ENCODE measurements at regions not wholly inside any gene's neighbourhood (a gene's known extent, or its start where the extent isn't known, plus 50 kb on each side); places are given as distances from the start of the nearest gene placed in this dataset.

- peak; percentile 5 for DNase-seq (ENCODE audit: low spot score)
- Histone ChIP-seq H3K27ac (replicated peaks; ENCODE audit: low read length) (no peak overlapping the region), H2BK12ac (ENCODE audit: low read length) (no peak overlapping the region), H3K4me2 (ENCODE audit: insufficient read depth, low read length, poor library complexity, severe bottlenecking) (no peak overlapping the region), H2BK5ac (ENCODE audit: low read length) (no peak overlapping the region), H3K9ac (ENCODE audit: low read depth, low read length, poor library complexity) (no peak overlapping the region), H3K79me1 (ENCODE audit: low read depth, low read length) (no peaks in the 10 kb centered on the region), H3K18ac (ENCODE audit: low read length) (no peak overlapping the region), H4K91ac (ENCODE audit: low read depth, low read length, poor library complexity) (no peak overlapping the region), H3K4ac (ENCODE audit: low read length) (no peak overlapping the region), H3K14ac (ENCODE audit: low read length) (no peak overlapping the region), H3K4me3 (ENCODE audit: low read length in 2 of 2) (no peak overlapping the region), H2BK15ac (ENCODE audit: low read length) (no peak overlapping the region), H3K23ac (ENCODE audit: low read depth, low read length, poor library complexity) (no peak overlapping the region), H2AFZ (ENCODE audit: low read length) (peak overlapping the region; percentile 59), H4K8ac (ENCODE audit: low read depth, low read length) (no peak overlapping the region), H3K9me3 (replicated peaks in 1 of 2; ENCODE audit: control insufficient read depth in 2 of 2, insufficient read depth in 1 of 2, low read depth in 1 of 2, low read length in 2 of 2) (peaks cover 0 to 2% of the 10 kb centered on the region in 2 donors), H3K27me3 (ENCODE audit: control insufficient read depth in 3 of 3, insufficient read depth in 3 of 3, low read depth in 1 of 3, low read length in 3 of 3) (no peaks in the 10 kb centered on the region), H2BK120ac (ENCODE audit: low read depth, low read length) (no peak overlapping the region), H3K4me1 (ENCODE audit: control insufficient read depth in 2 of 2, insufficient read depth in 1 of 2, low read depth in 1 of 2, low read length in 2 of 2) (peaks cover 4 to 5% of the 10 kb centered on the region in 2 donors), H3K36me3 (replicated peaks in 1 of 2; ENCODE audit: control insufficient read depth in 2 of 2, insufficient read depth in 2 of 2, low read length in 2 of 2) (no peaks in the 10 kb centered on the region), H2AK5ac (ENCODE audit: low read depth, low read length) (no peak overlapping the region)
- WGBS, 2 donors (ENCODE audit: extremely low coverage in 2 of 2, insufficient read length in 2 of 2, insufficient replicate concordance in 1 of 2) = no CpG with 5 or more reads among the region's 4 CpGs
These were observed 376.7 kb upstream of the SOX11 start for GRCh38 chr2:5315512-5315911.

DNA sequence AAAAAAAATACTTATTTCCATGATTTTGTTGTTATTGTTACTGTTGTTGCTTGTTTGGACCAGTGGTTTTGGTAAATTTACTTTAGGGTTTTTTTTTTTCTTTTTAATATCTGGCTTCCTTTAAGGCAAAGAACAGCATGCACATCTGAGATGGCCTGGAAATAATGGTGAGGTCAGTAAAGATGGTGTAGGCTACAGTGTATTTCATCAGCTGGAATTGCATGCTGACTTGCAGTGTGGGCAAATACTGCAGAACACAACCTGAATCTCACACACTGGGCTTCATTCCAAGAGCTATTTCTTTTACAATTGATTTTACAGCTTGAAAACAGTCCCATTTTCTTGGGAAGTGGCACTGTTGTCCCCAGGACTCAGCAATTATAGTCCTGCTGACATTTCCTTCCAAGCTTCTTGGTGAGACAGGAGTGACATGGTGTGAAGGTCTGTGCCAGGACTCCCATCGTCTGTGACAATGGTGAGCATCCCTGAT is 376.1 kb upstream of the SOX11 start:
- Histone ChIP-seq H2AK5ac (ENCODE audit: low read depth, low read length) (no peak overlapping the region), H3K27me3 (ENCODE audit: control insufficient read depth in 3 of 3, insufficient read depth in 3 of 3, low read depth in 1 of 3, low read length in 3 of 3) (no peaks in the 10 kb centered on the region), H3K9ac (ENCODE audit: low read depth, low read length, poor library complexity) (no peak overlapping the region), H4K91ac (ENCODE audit: low read depth, low read length, poor library complexity) (no peak overlapping the region), H3K79me1 (ENCODE audit: low read depth, low read length) (no peaks in the 10 kb centered on the region), H3K9me3 (replicated peaks in 1 of 2; ENCODE audit: control insufficient read depth in 2 of 2, insufficient read depth in 1 of 2, low read depth in 1 of 2, low read length in 2 of 2) (peaks cover 0 to 2% of the 10 kb centered on the region in 2 donors), H2BK12ac (ENCODE audit: low read length) (no peak overlapping the region), H3K4me1 (ENCODE audit: control insufficient read depth in 2 of 2, insufficient read depth in 1 of 2, low read depth in 1 of 2, low read length in 2 of 2) (peaks cover 4 to 5% of the 10 kb centered on the region in 2 donors), H2BK15ac (ENCODE audit: low read length) (peak overlapping the region; percentile 87), H3K4ac (ENCODE audit: low read length) (no peak overlapping the region), H4K8ac (ENCODE audit: low read depth, low read length) (no peak overlapping the region), H2AFZ (ENCODE audit: low read length) (no peak overlapping the region), H3K27ac (replicated peaks; ENCODE audit: low read length) (no peak overlapping the region), H3K36me3 (replicated peaks in 1 of 2; ENCODE audit: control insufficient read depth in 2 of 2, insufficient read depth in 2 of 2, low read length in 2 of 2) (no peaks in the 10 kb centered on the region), H3K14ac (ENCODE audit: low read length) (no peak overlapping the region), H3K18ac (ENCODE audit: low read length) (no peak overlapping the region), H2BK5ac (ENCODE audit: low read length) (no peak overlapping the region), H3K23ac (ENCODE audit: low read depth, low read length, poor library complexity) (no peak overlapping the region), H3K4me2 (ENCODE audit: insufficient read depth, low read length, poor library complexity, severe bottlenecking) (no peak overlapping the region), H3K4me3 (ENCODE audit: low read length in 2 of 2) (no peak overlapping the region), H2BK120ac (ENCODE audit: low read depth, low read length) (no peak overlapping the region)
- no peak for DNase-seq (ENCODE audit: low spot score)
- no CpG with 5 or more reads among the region's 1 CpG for WGBS, 2 donors (ENCODE audit: extremely low coverage in 2 of 2, insufficient read length in 2 of 2, insufficient replicate concordance in 1 of 2)

DNA sequence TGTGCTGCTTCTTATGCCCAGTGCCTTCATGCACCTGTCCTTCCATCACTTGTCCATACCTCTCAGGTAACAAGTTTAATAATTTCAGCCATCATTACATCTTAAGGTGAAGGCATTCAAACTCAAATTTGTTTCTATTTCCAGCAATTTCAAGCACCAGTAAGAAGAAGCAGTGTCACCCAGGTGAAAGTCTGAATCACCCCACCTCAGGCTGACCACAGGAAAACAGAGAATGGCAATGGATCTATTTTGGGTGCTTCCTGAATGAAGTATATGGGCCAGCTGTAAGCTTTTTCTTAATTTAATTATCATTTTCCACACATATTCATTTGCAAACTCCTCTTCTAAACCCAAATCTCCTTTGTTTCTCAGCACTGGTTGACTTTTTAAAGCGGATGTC is 372.7 kb upstream of the SOX11 start:
- Histone ChIP-seq H3K4me3 (ENCODE audit: low read length in 2 of 2) (no peak overlapping the region), H2BK120ac (ENCODE audit: low read depth, low read length) (no peak overlapping the region), H3K4me2 (ENCODE audit: insufficient read depth, low read length, poor library complexity, severe bottlenecking) (no peak overlapping the region), H3K4me1 (ENCODE audit: control insufficient read depth in 2 of 2, insufficient read depth in 1 of 2, low read depth in 1 of 2, low read length in 2 of 2) (peaks cover 4 to 7% of the 10 kb centered on the region in 2 donors), H4K91ac (ENCODE audit: low read depth, low read length, poor library complexity) (no peak overlapping the region), H3K27me3 (ENCODE audit: control insufficient read depth in 3 of 3, insufficient read depth in 3 of 3, low read depth in 1 of 3, low read length in 3 of 3) (no peaks in the 10 kb centered on the region), H4K8ac (ENCODE audit: low read depth, low read length) (no peak overlapping the region), H2AK5ac (ENCODE audit: low read depth, low read length) (no peak overlapping the region), H3K23ac (ENCODE audit: low read depth, low read length, poor library complexity) (no peak overlapping the region), H3K18ac (ENCODE audit: low read length) (no peak overlapping the region), H3K27ac (replicated peaks; ENCODE audit: low read length) (no peak overlapping the region), H3K14ac (ENCODE audit: low read length) (no peak overlapping the region), H2BK15ac (ENCODE audit: low read length) (no peak overlapping the region), H3K4ac (ENCODE audit: low read length) (no peak overlapping the region), H2BK5ac (ENCODE audit: low read length) (no peak overlapping the region), H3K9ac (ENCODE audit: low read depth, low read length, poor library complexity) (no peak overlapping the region), H3K9me3 (replicated peaks in 1 of 2; ENCODE audit: control insufficient read depth in 2 of 2, insufficient read depth in 1 of 2, low read depth in 1 of 2, low read length in 2 of 2) (no peaks in the 10 kb centered on the region), H3K36me3 (replicated peaks in 1 of 2; ENCODE audit: control insufficient read depth in 2 of 2, insufficient read depth in 2 of 2, low read length in 2 of 2) (no peaks in the 10 kb centered on the region), H2AFZ (ENCODE audit: low read length) (no peak overlapping the region), H2BK12ac (ENCODE audit: low read length) (no peak overlapping the region), H3K79me1 (ENCODE audit: low read depth, low read length) (no peaks in the 10 kb centered on the region)
- WGBS, 2 donors (ENCODE audit: extremely low coverage in 2 of 2, insufficient read length in 2 of 2, insufficient replicate concordance in 1 of 2) = no CpG with 5 or more reads among the region's 1 CpG
- no peak for DNase-seq (ENCODE audit: low spot score)

DNA sequence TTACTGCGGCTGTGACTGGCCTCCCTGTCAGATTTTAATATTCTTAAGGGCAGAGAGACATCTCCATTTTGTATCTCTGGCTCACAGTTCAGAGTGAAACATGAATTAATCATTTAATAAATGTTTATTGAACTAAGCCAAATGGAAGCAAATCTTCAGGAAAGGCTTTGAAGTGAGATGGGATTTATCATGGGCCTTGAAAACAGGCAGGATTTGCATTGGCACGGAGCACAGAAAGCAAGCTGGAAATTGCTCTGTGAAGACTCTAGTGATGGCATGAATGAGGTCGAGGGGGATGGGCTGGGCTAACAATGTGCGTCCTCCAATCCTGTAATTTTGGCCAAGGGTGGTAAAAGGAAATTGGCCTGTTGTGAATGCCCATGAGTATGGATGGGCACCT is 369.8 kb upstream of the SOX11 start:
- H4K91ac ChIP-seq (ENCODE audit: low read depth, low read length, poor library complexity) = no peak overlapping the region
- H2BK12ac ChIP-seq (ENCODE audit: low read length) = no peak overlapping the region
- H4K8ac ChIP-seq (ENCODE audit: low read depth, low read length) = no peak overlapping the region
- no peak overlapping the region for H3K9ac ChIP-seq (ENCODE audit: low read depth, low read length, poor library complexity)
- no peaks in the 10 kb centered on the region for H3K9me3 ChIP-seq (replicated peaks in 1 of 2; ENCODE audit: control insufficient read depth in 2 of 2, insufficient read depth in 1 of 2, low read depth in 1 of 2, low read length in 2 of 2)
- no peak overlapping the region for H2AK5ac ChIP-seq (ENCODE audit: low read depth, low read length)
- no peak overlapping the region for H3K4ac ChIP-seq (ENCODE audit: low read length)
- H3K4me2 ChIP-seq (ENCODE audit: insufficient read depth, low read length, poor library complexity, severe bottlenecking) = no peak overlapping the region
- no peaks in the 10 kb centered on the region for H3K79me1 ChIP-seq (ENCODE audit: low read depth, low read length)
- no peaks in the 10 kb centered on the region for H3K27me3 ChIP-seq (ENCODE audit: control insufficient read depth in 3 of 3, insufficient read depth in 3 of 3, low read depth in 1 of 3, low read length in 3 of 3)
- H3K14ac ChIP-seq (ENCODE audit: low read length) = no peak overlapping the region
- no peak overlapping the region for H3K23ac ChIP-seq (ENCODE audit: low read depth, low read length, poor library complexity)
- no peak overlapping the region for H2BK5ac ChIP-seq (ENCODE audit: low read length)
- no peak overlapping the region for H3K4me3 ChIP-seq (ENCODE audit: low read length in 2 of 2)
- H3K18ac ChIP-seq (ENCODE audit: low read length) = no peak overlapping the region
- H2BK120ac ChIP-seq (ENCODE audit: low read depth, low read length) = no peak overlapping the region
- H2AFZ ChIP-seq (ENCODE audit: low read length) = peak overlapping the region; percentile 60
- H3K27ac ChIP-seq (replicated peaks; ENCODE audit: low read length) = no peak overlapping the region
- no peak overlapping the region for H2BK15ac ChIP-seq (ENCODE audit: low read length)
- peaks cover 0 to 7% of the 10 kb centered on the region in 2 donors for H3K4me1 ChIP-seq (ENCODE audit: control insufficient read depth in 2 of 2, insufficient read depth in 1 of 2, low read depth in 1 of 2, low read length in 2 of 2)
- no CpG with 5 or more reads among the region's 4 CpGs for WGBS, 2 donors (ENCODE audit: extremely low coverage in 2 of 2, insufficient read length in 2 of 2, insufficient replicate concordance in 1 of 2)
- no peak for DNase-seq (ENCODE audit: low spot score)
- H3K36me3 ChIP-seq (replicated peaks in 1 of 2; ENCODE audit: control insufficient read depth in 2 of 2, insufficient read depth in 2 of 2, low read length in 2 of 2) = no peaks in the 10 kb centered on the region
